HG02884 (cell line): ENCODE measurements at regions not wholly inside any gene's neighbourhood (a gene's known extent, or its start where the extent isn't known, plus 50 kb on each side); places are given as distances from the start of the nearest gene placed in this dataset.
"Not testable (repeated sequence)": the region's sequence is repeated elsewhere in the genome, so short reads cannot be mapped to it uniquely, and the experiment has no call there.

ENCODE experiments used
- ATAC-seq: cut with Tn5 transposase; IDR thresholded peaks from one replicate; pipeline ENCODE4 v1.9.1; 2021; ENCODE audit warnings: mild to moderate bottlenecking, moderate library complexity; ENCODE audit not compliant: unreplicated experiment

- ATAC-seq = no peak
These were observed 228.4 kb upstream of the NR5A2 start for GRCh38 chr1:199799116-199799515.

- no peak for ATAC-seq
These were observed 223.0 kb upstream of the NR5A2 start for GRCh38 chr1:199804526-199804925.

GRCh38 chr1:199808110-199808870 lies 219.2 kb upstream of the NR5A2 start:
- ATAC-seq = no peak

- no peak for ATAC-seq
These were observed 218.2 kb upstream of the NR5A2 start for GRCh38 chr1:199809311-199809710.

GRCh38 chr1:199811163-199811562 lies 216.3 kb upstream of the NR5A2 start:
- ATAC-seq = no peak

- no peak for ATAC-seq
These were observed 214.3 kb upstream of the NR5A2 start for GRCh38 chr1:199813198-199813597.

- no peak for ATAC-seq
These were observed 211.6 kb upstream of the NR5A2 start for GRCh38 chr1:199815947-199816346.

GRCh38 chr1:199817266-199817665 lies 210.2 kb upstream of the NR5A2 start:
- no peak for ATAC-seq

- no peak for ATAC-seq
These were observed 206.3 kb upstream of the NR5A2 start for GRCh38 chr1:199821029-199821779.

- no peak for ATAC-seq
These were observed 195.1 kb upstream of the NR5A2 start for GRCh38 chr1:199832451-199832850.

GRCh38 chr1:199834711-199835110 lies 192.8 kb upstream of the NR5A2 start:
- no peak for ATAC-seq

GRCh38 chr1:199836430-199836829 lies 191.1 kb upstream of the NR5A2 start:
- no peak for ATAC-seq

GRCh38 chr1:199837321-199837720 lies 190.2 kb upstream of the NR5A2 start:
- no peak for ATAC-seq

GRCh38 chr1:199839608-199840007 lies 187.9 kb upstream of the NR5A2 start:
- not testable (repeated sequence) for ATAC-seq

- ATAC-seq = not testable (repeated sequence)
These were observed 184.4 kb upstream of the NR5A2 start for GRCh38 chr1:199843096-199843495.

- ATAC-seq = no peak
These were observed 183.6 kb upstream of the NR5A2 start for GRCh38 chr1:199843861-199844260.

GRCh38 chr1:199847021-199847420 lies 180.5 kb upstream of the NR5A2 start:
- ATAC-seq = no peak

- no peak for ATAC-seq
These were observed 175.9 kb upstream of the NR5A2 start for GRCh38 chr1:199851439-199852140.

- no peak for ATAC-seq
These were observed 172.7 kb upstream of the NR5A2 start for GRCh38 chr1:199854686-199855321.

- no peak for ATAC-seq
These were observed 171.9 kb upstream of the NR5A2 start for GRCh38 chr1:199855580-199855979.

GRCh38 chr1:199856216-199856780 lies 171.2 kb upstream of the NR5A2 start:
- no peak for ATAC-seq
